SH-SY5Y (cell line): ENCODE measurements at regions not wholly inside any gene's neighbourhood (a gene's known extent, or its start where the extent isn't known, plus 50 kb on each side); places are given as distances from the start of the nearest gene placed in this dataset.

Experiments used
- GATA2 ChIP-seq: IDR thresholded peaks from 2 replicates; pipeline ENCODE4 v1.6.1; 2011; ENCODE audit warnings: mild to moderate bottlenecking, low read depth, low read length
- GATA3 ChIP-seq: IDR thresholded peaks from 2 replicates; pipeline ENCODE4 v1.6.1; 2011; ENCODE audit warnings: low read depth, mild to moderate bottlenecking, low read length, moderate library complexity

GRCh38 chr2:134081238-134081938 lies 172.5 kb upstream of the MGAT5 start:
- no peak for TF ChIP-seq GATA2

DNA sequence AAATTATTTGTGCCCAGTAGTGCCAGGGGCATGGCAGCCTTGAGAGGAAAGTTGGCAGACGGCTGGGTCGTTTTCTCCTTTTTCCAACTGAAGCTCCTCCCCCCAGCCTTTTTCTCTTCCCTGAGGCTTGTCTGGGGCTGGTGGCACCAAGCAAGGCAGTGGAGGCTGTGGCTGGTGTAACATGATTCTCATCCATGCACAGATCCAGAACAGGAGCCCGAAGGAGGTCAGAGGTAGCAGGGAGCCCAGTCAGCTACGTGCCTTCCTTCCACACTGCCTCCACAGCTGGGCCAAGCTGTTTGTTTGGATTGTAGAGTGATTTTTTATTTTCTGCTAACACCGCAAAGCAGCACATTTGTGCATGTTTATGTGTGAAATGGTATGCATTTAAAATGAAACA lies 170.3 kb upstream of the MGAT5 start:
- no peak for TF ChIP-seq GATA3
- TF ChIP-seq GATA2, result no peak

- TF ChIP-seq GATA2 (no peak), GATA3 (no peak)
Observed at GRCh38 chr2:134086594-134087219, 167.2 kb upstream of the MGAT5 start.

GRCh38 chr2:134087371-134087921 lies 166.4 kb upstream of the MGAT5 start:
- TF ChIP-seq GATA2, result no peak
- TF ChIP-seq GATA3, result no peak

DNA sequence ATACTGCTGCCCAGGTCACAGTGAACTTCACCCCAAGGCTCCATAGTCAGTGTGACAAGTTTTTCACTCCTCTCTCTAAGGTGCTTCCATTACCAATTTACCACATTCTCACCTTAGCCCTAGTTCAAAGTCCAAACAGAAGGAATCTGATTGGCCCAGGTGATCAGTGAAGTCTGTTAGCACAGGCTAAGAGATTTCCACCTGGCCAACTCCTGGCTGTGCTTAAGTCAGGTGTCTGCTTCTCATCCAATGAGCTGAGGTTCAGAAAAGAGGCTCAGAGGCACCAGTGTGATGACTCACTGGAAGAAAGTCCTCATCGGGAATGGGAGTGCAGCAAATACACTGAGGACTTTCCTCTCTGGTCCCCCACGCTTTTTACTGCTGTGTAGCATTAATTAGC lies 164.4 kb upstream of the MGAT5 start:
- TF ChIP-seq GATA3 (no peak), GATA2 (no peak)

DNA sequence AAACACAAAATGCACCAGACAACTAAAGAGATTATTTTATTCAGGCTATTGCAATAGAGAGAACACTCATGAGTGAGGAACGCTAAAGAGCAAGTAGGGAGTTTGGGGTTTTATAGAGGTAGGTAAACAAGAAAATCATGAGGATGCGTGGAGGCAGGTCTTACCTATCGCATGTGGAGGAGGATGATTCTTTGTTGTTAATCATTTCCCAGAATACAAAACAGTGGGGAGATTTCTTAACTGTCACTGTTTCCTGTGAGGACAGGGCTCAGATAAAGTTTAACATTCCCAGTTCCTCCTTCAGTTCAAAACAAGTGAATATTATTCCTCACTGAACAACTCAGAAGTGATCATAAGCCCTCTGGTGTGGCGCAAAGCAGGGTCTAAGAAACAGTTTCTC lies 156.1 kb upstream of the MGAT5 start:
- TF ChIP-seq GATA3 (no peak), GATA2 (no peak)

GRCh38 chr2:134098321-134098720 lies 155.6 kb upstream of the MGAT5 start:
- TF ChIP-seq GATA2 (no peak), GATA3 (no peak)

DNA sequence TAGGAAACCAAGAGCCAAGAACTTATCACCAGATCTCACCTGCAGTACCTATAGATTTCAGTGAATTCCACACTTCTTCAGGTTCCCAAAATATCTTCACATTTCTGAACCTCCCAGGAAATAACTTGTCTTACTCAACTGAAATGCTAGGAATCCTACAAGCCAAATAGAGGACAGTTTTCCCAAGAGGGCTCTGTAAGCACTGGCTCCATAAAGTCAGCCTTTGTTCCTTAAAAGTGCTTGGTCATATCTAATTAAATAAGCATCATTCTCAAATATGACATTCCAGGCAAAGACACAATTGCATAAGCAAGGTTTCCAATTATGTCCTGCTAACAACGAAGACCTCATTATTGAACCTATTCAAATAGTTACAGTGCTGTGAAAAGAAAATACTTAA lies 154.6 kb upstream of the MGAT5 start:
- TF ChIP-seq GATA3 (no peak), GATA2 (no peak)

DNA sequence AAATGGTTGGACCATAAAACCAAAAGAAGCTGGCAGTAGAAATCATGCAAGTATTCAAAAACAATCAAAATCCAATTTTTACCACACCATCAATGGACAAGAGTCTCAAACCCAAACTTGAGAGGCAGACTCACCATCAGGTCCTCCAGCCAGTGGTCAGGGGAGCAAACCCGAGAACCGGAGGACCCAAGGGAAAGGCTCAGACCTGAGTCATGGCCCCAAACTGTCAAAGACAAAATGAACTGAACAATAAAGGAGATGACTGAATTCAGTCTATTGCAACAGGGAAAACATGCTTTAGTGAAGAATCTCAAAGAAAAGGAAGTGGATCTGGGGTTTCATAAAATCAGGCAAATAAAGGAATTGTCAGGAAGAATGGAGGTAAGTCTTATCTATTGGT lies 150.7 kb upstream of the MGAT5 start:
- no peak for TF ChIP-seq GATA3
- no peak for TF ChIP-seq GATA2

DNA sequence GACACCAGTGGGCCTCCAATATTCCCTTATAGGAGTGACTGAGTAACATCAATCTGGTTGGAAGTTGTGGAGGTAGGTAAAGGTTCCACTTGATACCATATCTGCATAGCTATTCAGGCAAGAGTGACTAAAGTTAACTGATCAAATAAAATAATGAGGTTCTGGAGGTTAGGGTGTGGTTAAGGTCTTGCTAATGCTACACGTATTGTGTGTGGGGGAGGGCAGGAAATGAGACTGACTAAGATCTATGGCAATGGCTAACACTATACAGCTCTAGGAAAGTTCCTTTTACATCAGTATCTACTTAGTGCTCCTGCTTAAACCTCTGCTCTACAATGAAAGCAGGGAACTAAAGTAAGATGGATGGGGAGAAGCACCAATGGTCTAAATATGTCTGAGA lies 149.1 kb upstream of the MGAT5 start:
- TF ChIP-seq GATA2 (no peak), GATA3 (no peak)

DNA sequence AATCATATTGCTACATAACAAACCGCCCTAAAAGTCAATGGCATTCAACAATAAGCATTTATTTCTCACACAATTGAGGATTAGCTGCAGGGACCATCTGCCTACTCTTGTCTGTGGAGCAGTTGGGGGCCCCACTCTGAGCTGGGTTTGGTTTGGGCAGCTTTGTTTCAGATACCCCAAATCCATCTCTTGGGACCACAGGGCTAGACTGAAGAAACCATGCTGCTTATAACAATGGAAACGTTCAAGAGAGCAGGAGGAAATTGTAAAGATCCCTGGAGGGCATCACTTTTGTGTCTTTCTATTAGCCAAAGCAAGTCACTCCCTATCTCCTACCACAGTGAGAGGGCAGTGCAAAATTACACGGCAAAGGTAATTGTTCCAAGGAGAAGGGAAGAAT lies 146.5 kb upstream of the MGAT5 start:
- TF ChIP-seq GATA3 (no peak), GATA2 (no peak)

DNA sequence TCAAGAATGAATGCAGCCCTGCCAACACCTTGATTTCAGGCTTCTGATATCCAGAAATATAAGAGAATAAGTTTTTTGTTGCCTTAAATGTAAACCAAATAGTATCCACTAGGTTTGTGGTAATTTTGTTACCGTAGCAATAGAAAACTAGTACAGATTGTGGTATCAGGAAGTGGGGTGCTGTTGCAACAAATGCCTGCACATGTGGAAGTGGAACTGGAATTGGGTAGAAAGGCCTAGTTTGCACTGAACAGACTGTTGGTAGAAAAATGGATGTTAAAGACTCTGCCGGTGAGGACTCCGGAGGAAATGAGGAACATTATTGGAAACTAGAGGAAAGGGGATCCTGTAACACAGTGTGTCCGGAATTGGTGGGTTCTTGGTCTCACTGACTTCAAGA lies 145.8 kb upstream of the MGAT5 start:
- no peak for TF ChIP-seq GATA2
- TF ChIP-seq GATA3, result no peak

- TF ChIP-seq GATA3 (no peak), GATA2 (no peak)
Observed at GRCh38 chr2:134109246-134109645, 144.6 kb upstream of the MGAT5 start.

DNA sequence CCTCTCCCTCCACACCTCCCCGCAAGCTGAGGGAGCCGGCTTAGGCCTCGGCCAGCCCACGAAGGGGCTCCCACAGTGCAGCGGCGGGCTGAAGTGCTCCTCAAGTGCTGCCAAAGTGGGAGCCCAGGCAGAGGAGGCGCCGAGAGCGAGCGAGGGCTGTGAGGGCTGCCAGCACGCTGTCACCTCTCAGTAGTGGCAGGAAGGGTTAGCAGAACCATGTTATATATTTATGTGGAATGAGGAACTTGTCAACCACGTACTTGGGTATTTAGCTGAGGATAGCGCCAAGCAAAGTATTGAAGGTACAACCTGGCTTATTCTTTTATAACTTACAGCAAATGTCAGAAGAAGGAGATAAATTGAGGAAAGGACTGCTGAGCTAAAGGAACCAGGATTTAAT lies 144.1 kb upstream of the MGAT5 start:
- no peak for TF ChIP-seq GATA3
- TF ChIP-seq GATA2, result no peak

GRCh38 chr2:134110532-134110931 lies 143.3 kb upstream of the MGAT5 start:
- TF ChIP-seq GATA2, result no peak
- no peak for TF ChIP-seq GATA3
